SK-N-SH (cell line): ENCODE measurements at regions not wholly inside any gene's neighbourhood (a gene's known extent, or its start where the extent isn't known, plus 50 kb on each side); places are given as distances from the start of the nearest gene placed in this dataset.

Experiments used
- CTCF ChIA-PET: fragments of 300-600, 350-600 bp; formaldehyde crosslinking; extraction: SDS; loops from one replicate; lab custom pipeline; 2021; lab: Yijun Ruan, JAX
- POLR2A ChIA-PET: fragments of 350-600 bp; sonication (Branson Sonifier 250); formaldehyde crosslinking; extraction: SDS; loops from one replicate; lab custom pipeline; 2020; ENCODE audit warnings: antibody characterized with exemption, inconsistent platforms; lab: Yijun Ruan, JAX
- DNase-seq: peaks from one replicate; pipeline ENCODE4 v3.0.0; 2012
- H2AFZ ChIP-seq: fragments of 200-600 bp; sonication (generic); 2 replicates; pipeline ENCODE4 v1.8.1; 2016; ENCODE audit warnings: antibody characterized with exemption, mild to moderate bottlenecking, low read depth
- H3F3A ChIP-seq: fragments of 200-600 bp; sonication (generic); replicated peaks from 2 replicates; pipeline ENCODE3; 2016; ENCODE audit warnings: antibody characterized with exemption, mild to moderate bottlenecking; ENCODE audit not compliant: insufficient read depth
- H3K27ac ChIP-seq, 2 experiments: fragments of 200-500 bp in 1 of 2; fragments of 200-600 bp in 1 of 2; sonication (Bioruptor generic) in 1 of 2; sonication (generic), shearing (Covaris generic) in 1 of 2; 2 replicates each; pipeline versions ENCODE4 v1.5.1 to v1.6.1; 2014 to 2016; ENCODE audit warnings: low read depth in 2 of 2, inconsistent platforms in 1 of 2, low read length in 1 of 2, mild to moderate bottlenecking in 1 of 2, mixed read lengths in 1 of 2
- H3K27me3 ChIP-seq: fragments of 200-600 bp; sonication (generic), shearing (Covaris generic); 2 replicates; pipeline ENCODE4 v1.6.1; 2016; ENCODE audit warnings: mixed run types; ENCODE audit not compliant: insufficient read depth
- H3K36me3 ChIP-seq, 2 experiments: fragments of 200-500 bp in 1 of 2; fragments of 200-600 bp in 1 of 2; sonication (Bioruptor generic) in 1 of 2; sonication (generic) in 1 of 2; replicated peaks in 1 of 2; 2 replicates each; pipeline versions ENCODE3 to v1.5.1; 2014 to 2016; ENCODE audit warnings: low read length in 1 of 2, mild to moderate bottlenecking in 1 of 2; ENCODE audit not compliant: insufficient read depth in 2 of 2, control insufficient read depth in 1 of 2
- H3K4me1 ChIP-seq, 2 experiments: fragments of 200-500 bp in 1 of 2; fragments of 200-600 bp in 1 of 2; sonication (Bioruptor generic) in 1 of 2; sonication (generic), shearing (Covaris generic) in 1 of 2; 2 replicates each; pipeline versions ENCODE4 v1.5.1 to v1.6.1; 2014 to 2016; ENCODE audit warnings: low read depth in 1 of 2, low read length in 1 of 2, mixed run types in 1 of 2; ENCODE audit not compliant: insufficient read depth in 2 of 2, control insufficient read depth in 1 of 2
- H3K4me2 ChIP-seq: fragments of 200-600 bp; sonication (generic), shearing (Covaris generic); 2 replicates; pipeline ENCODE4 v1.6.1; 2017; ENCODE audit warnings: mixed run types
- H3K4me3 ChIP-seq, 2 experiments: fragments of 200-500 bp in 1 of 2; fragments of 200-600 bp in 1 of 2; sonication (Bioruptor generic) in 1 of 2; sonication (generic), shearing (Covaris generic) in 1 of 2; 2 replicates each; pipeline versions ENCODE4 v1.5.1 to v1.8.1; 2014 to 2016; ENCODE audit warnings: low read depth in 2 of 2, inconsistent platforms in 1 of 2, low read length in 1 of 2, mild to moderate bottlenecking in 1 of 2, mixed read lengths in 1 of 2, moderate library complexity in 1 of 2
- H3K79me2 ChIP-seq: fragments of 200-600 bp; sonication (generic); 2 replicates; pipeline ENCODE4 v1.8.1; 2017; ENCODE audit warnings: mild to moderate bottlenecking; ENCODE audit not compliant: insufficient read depth
- H3K9ac ChIP-seq: fragments of 200-600 bp; sonication (generic); 2 replicates; pipeline ENCODE4 v1.6.1; 2017; ENCODE audit warnings: mixed run types
- H3K9me2 ChIP-seq: fragments of 200-600 bp; sonication (generic); 2 replicates; pipeline ENCODE4 v1.6.1; 2017; ENCODE audit warnings: mixed run types
- H3K9me3 ChIP-seq: fragments of 200-600 bp; sonication (generic); 2 replicates; pipeline ENCODE4 v1.6.1; 2017; ENCODE audit warnings: mixed run types, mild to moderate bottlenecking, moderate library complexity
- H4K20me1 ChIP-seq: fragments of 200-600 bp; sonication (generic); 2 replicates; pipeline ENCODE4 v1.6.1; 2017; ENCODE audit warnings: mild to moderate bottlenecking, mixed run types; ENCODE audit not compliant: insufficient read depth
- CTCF ChIP-seq: fragments of 200-600 bp; sonication (generic); IDR thresholded peaks from 2 replicates; pipeline ENCODE4 v1.6.1; 2017; ENCODE audit warnings: antibody characterized with exemption, mild to moderate bottlenecking, moderate library complexity
- EP300 ChIP-seq, 2 experiments: IDR thresholded peaks; 2 replicates each; pipeline versions ENCODE4 v1.4.0 to v1.6.1; 2012; ENCODE audit warnings: borderline replicate concordance in 1 of 2, low read depth in 1 of 2, low read length in 1 of 2
- FOSL2 ChIP-seq: IDR thresholded peaks from 2 replicates; pipeline ENCODE4 v1.4.0; 2012; ENCODE audit warnings: low read depth, mild to moderate bottlenecking, moderate library complexity, borderline replicate concordance
- GATA2 ChIP-seq: sonication (generic); formaldehyde crosslinking; IDR thresholded peaks from 2 replicates; pipeline ENCODE4 v1.5.0; 2020; ENCODE audit warnings: mild to moderate bottlenecking, missing genetic modification reagents
- JUND ChIP-seq: IDR thresholded peaks from 2 replicates; pipeline ENCODE4 v1.4.0; 2012
- MEF2A ChIP-seq: IDR thresholded peaks from 2 replicates; pipeline ENCODE4 v1.4.0; 2012; ENCODE audit warnings: low read depth, borderline replicate concordance
- NFIC ChIP-seq: IDR thresholded peaks from 2 replicates; pipeline ENCODE4 v1.4.0; 2012; ENCODE audit warnings: borderline replicate concordance
- RFX5 ChIP-seq: IDR thresholded peaks from 2 replicates; pipeline ENCODE4 v1.6.1; 2012; ENCODE audit warnings: mild to moderate bottlenecking, improper control_type of control experiment, low read length
- TCF12 ChIP-seq: IDR thresholded peaks from 2 replicates; pipeline ENCODE4 v1.4.0; 2012
- TEAD4 ChIP-seq: IDR thresholded peaks from 2 replicates; pipeline ENCODE4 v1.4.0; 2012; ENCODE audit warnings: mild to moderate bottlenecking, borderline replicate concordance; ENCODE audit not compliant: insufficient read depth
- USF1 ChIP-seq: IDR thresholded peaks from 2 replicates; pipeline ENCODE4 v1.4.0; 2012; ENCODE audit warnings: low read depth, borderline replicate concordance
- YY1 ChIP-seq: IDR thresholded peaks from 2 replicates; pipeline ENCODE4 v1.4.0; 2012; ENCODE audit warnings: low read depth, mild to moderate bottlenecking
- ZBTB33 ChIP-seq: IDR thresholded peaks from 2 replicates; pipeline ENCODE4 v1.4.0; 2012; ENCODE audit warnings: low read depth, borderline replicate concordance
- WGBS: methylation state at CpG from one replicate; pipeline ENCODE4 v1.1.6; 2017; ENCODE audit warnings: low lambda C conversion rate; 5-methylcytosine and 5-hydroxymethylcytosine counted together

GRCh38 chr10:60662917-60663614 is 115.2 kb upstream of the CDK1 start:
- ChIA-PET CTCF (interaction anchor here (1.0 to 1.6 kb wide), 3 partner anchors 16 to 221 kb away, joined by 3 to 5 read pairs (median 4); no protein-coding TSS in a partner anchor), POLR2A (no interaction called here)
- no peaks in the 10 kb centered on the region for H3F3A ChIP-seq
- 56% methylated on average over 4 of the region's 4 CpGs for WGBS
- no peak for TF ChIP-seq GATA2 (CRISPR knock-in tag)
- peak; percentile 28; the same call in 1 of the 2 replicates for TF ChIP-seq FOSL2
- peak; percentile 27 for TF ChIP-seq CTCF
- TF ChIP-seq NFIC, result no peak
- no peak for TF ChIP-seq RFX5
- peak; percentile 29; the same call in 1 of the 2 replicates for TF ChIP-seq TCF12
- peaks cover 0 to 25% of the 10 kb centered on the region in 2 experiments; a peak in 2 of 4 replicates for H3K4me1 ChIP-seq
- H4K20me1 ChIP-seq, result no peaks in the 10 kb centered on the region
- H3K79me2 ChIP-seq, result no peaks in the 10 kb centered on the region
- no peaks in the 10 kb centered on the region for H3K36me3 ChIP-seq
- no peaks in the 10 kb centered on the region for H3K27me3 ChIP-seq
- H3K4me2 ChIP-seq, result no peak overlapping the region
- H3K27ac ChIP-seq, result peak overlapping the region in 1 of 2 experiments; percentile 65; a peak in 1 of 4 replicates
- 0 out of 2 replicates have a peak overlapping the region, but pooled peaks have one; percentile 39 for H2AFZ ChIP-seq
- no peaks in the 10 kb centered on the region for H3K9me3 ChIP-seq
- H3K9ac ChIP-seq, result no peak overlapping the region
- no peak for DNase-seq
- no peak overlapping the region for H3K4me3 ChIP-seq
- H3K9me2 ChIP-seq, result no peaks in the 10 kb centered on the region

- CTCF ChIA-PET, result interaction anchor here (1.0 to 1.6 kb wide), 3 partner anchors 161 to 220 kb away, joined by 3 to 5 read pairs (median 3); no protein-coding TSS in a partner anchor
Observed at GRCh38 chr10:60661637-60662036, 116.6 kb upstream of the CDK1 start.

More at GRCh38 chr10:60661637-60662036, 116.6 kb upstream of the CDK1 start:
- Histone ChIP-seq H2AFZ (peak overlapping the region; percentile 87), H4K20me1 (no peaks in the 10 kb centered on the region), H3K27me3 (no peaks in the 10 kb centered on the region), H3K9me2 (no peaks in the 10 kb centered on the region), H3K9ac (no peak overlapping the region), H3K27ac (peak overlapping the region; percentile 65 to 67; a peak in 3 of 4 replicates), H3K9me3 (no peaks in the 10 kb centered on the region), H3F3A (no peaks in the 10 kb centered on the region), H3K4me1 (peaks cover 0 to 25% of the 10 kb centered on the region in 2 experiments; a peak in 2 of 4 replicates), H3K36me3 (no peaks in the 10 kb centered on the region), H3K79me2 (no peaks in the 10 kb centered on the region), H3K4me2 (no peak overlapping the region), H3K4me3 (no peak overlapping the region)
- POLR2A ChIA-PET, result no interaction called here
- no peak for DNase-seq
- TF ChIP-seq FOSL2 (peak; percentile 63), NFIC (peak; percentile 35; the same call in 1 of the 2 replicates), ZBTB33 (no peak), TEAD4 (no peak), TCF12 (peak; percentile 69; the same call in 1 of the 2 replicates), EP300 (IDR thresholded peaks at IDR 0.05; ENCODE audit: borderline replicate concordance in 1 of 2, low read depth in 1 of 2, low read length in 1 of 2) (no peak), YY1 (peak; percentile 59; the same call in 1 of the 2 replicates), MEF2A (peak; percentile 51; the same call in 1 of the 2 replicates), USF1 (no peak), JUND (peak; percentile 68)
- 43% methylated on average over 7 of the region's 7 CpGs for WGBS
